Lower lobe of right lung (tissue), 2 donors: ENCODE measurements at regions not wholly inside any gene's neighbourhood (a gene's known extent, or its start where the extent isn't known, plus 50 kb on each side); places are given as distances from the start of the nearest gene placed in this dataset.

Experiments
- ATAC-seq, 2 donors: fragments of 200-7000 bp; cut with Tn5 transposase; one replicate each; pipeline ENCODE4 v1.9.1; 2020 to 2022; ENCODE audit warnings: mild to moderate bottlenecking in 2 of 2, moderate library complexity in 2 of 2
- DNase-seq: peaks from one replicate; pipeline ENCODE4 v3.0.0-alpha.2; 2020
- H3K27ac ChIP-seq: fragments of 200-600 bp; one replicate; pipeline ENCODE4 v1.8.0; 2022
- H3K27me3 ChIP-seq: fragments of 200-600 bp; one replicate; pipeline ENCODE4 v1.8.0; 2022; ENCODE audit warnings: low read depth
- H3K36me3 ChIP-seq: fragments of 200-600 bp; one replicate; pipeline ENCODE4 v1.8.0; 2022; ENCODE audit warnings: mild to moderate bottlenecking
- H3K4me1 ChIP-seq: fragments of 200-600 bp; one replicate; pipeline ENCODE4 v1.8.0; 2022
- H3K4me3 ChIP-seq: fragments of 200-600 bp; one replicate; pipeline ENCODE4 v1.8.0; 2022; ENCODE audit warnings: mild to moderate bottlenecking
- H3K9me3 ChIP-seq: fragments of 200-600 bp; one replicate; pipeline ENCODE4 v1.8.0; 2022
- CTCF ChIP-seq: fragments of 200-600 bp; IDR thresholded peaks from one replicate; pipeline ENCODE4 v1.8.0; 2022; ENCODE audit warnings: antibody characterized with exemption, mild to moderate bottlenecking
- intact Hi-C: fragments of 100-400 bp; cut with DNase I; formaldehyde crosslinking; loops from one replicate; pipeline ENCODE4 v1.11.0; 2022
- donor health status: DM: no; HTN: yes; CAD: no; lungs with severe emphysema.

- Histone ChIP-seq H3K4me1 (no peaks in the 10 kb centered on the region), H3K4me3 (no peak overlapping the region), H3K27me3 (no peaks in the 10 kb centered on the region), H3K9me3 (no peaks in the 10 kb centered on the region), H3K27ac (no peak overlapping the region), H3K36me3 (no peaks in the 10 kb centered on the region)
- TF ChIP-seq CTCF: no peak
- intact Hi-C loops: no loop called here
- DNase-seq: no peak
- ATAC-seq: no peak
These were observed 1525.4 kb downstream of the SLITRK1 start for GRCh38 chr13:82356667-82357410.

GRCh38 chr13:82344867-82345266 is 1537.4 kb downstream of the SLITRK1 start:
- Histone ChIP-seq H3K27ac (no peak overlapping the region), H3K4me1 (no peaks in the 10 kb centered on the region), H3K27me3 (no peaks in the 10 kb centered on the region), H3K4me3 (no peak overlapping the region), H3K9me3 (no peaks in the 10 kb centered on the region), H3K36me3 (no peaks in the 10 kb centered on the region)
- intact Hi-C loops: no loop called here
- no peak for TF ChIP-seq CTCF
- ATAC-seq: no peak
- no peak for DNase-seq

GRCh38 chr13:82341116-82341515 is 1541.2 kb downstream of the SLITRK1 start:
- no peaks in the 10 kb centered on the region for H3K36me3 ChIP-seq
- no peak overlapping the region for H3K27ac ChIP-seq
- H3K9me3 ChIP-seq: no peaks in the 10 kb centered on the region
- no peak for ATAC-seq
- no peaks in the 10 kb centered on the region for H3K4me1 ChIP-seq
- H3K27me3 ChIP-seq: no peaks in the 10 kb centered on the region
- no peak for TF ChIP-seq CTCF
- H3K4me3 ChIP-seq: no peak overlapping the region
- no peak for DNase-seq
- intact Hi-C loops: no loop called here

GRCh38 chr13:82330499-82330898 is 1551.8 kb downstream of the SLITRK1 start:
- Histone ChIP-seq H3K36me3 (no peaks in the 10 kb centered on the region), H3K4me3 (no peak overlapping the region), H3K4me1 (no peaks in the 10 kb centered on the region), H3K27ac (no peak overlapping the region), H3K9me3 (no peaks in the 10 kb centered on the region), H3K27me3 (no peaks in the 10 kb centered on the region)
- TF ChIP-seq CTCF: peak; percentile 33
- intact Hi-C loops: no loop called here
- DNase-seq (no peak), ATAC-seq (no peak)

- no peaks in the 10 kb centered on the region for H3K36me3 ChIP-seq
- H3K27ac ChIP-seq: no peak overlapping the region
- intact Hi-C loops: no loop called here
- no peak overlapping the region for H3K4me3 ChIP-seq
- H3K4me1 ChIP-seq: no peaks in the 10 kb centered on the region
- ATAC-seq: no peak
- H3K9me3 ChIP-seq: peaks cover 3% of the 10 kb centered on the region
- no peak for TF ChIP-seq CTCF
- no peak for DNase-seq
- no peaks in the 10 kb centered on the region for H3K27me3 ChIP-seq
These were observed 1559.2 kb downstream of the SLITRK1 start for GRCh38 chr13:82323101-82323500.
